Lung (tissue), 11 donors: ENCODE measurements at regions not wholly inside any gene's neighbourhood (a gene's known extent, or its start where the extent isn't known, plus 50 kb on each side); places are given as distances from the start of the nearest gene placed in this dataset.

ENCODE experiments used
- ATAC-seq: fragments of 200-7000 bp; cut with Tn5 transposase; one replicate; pipeline ENCODE4 v1.9.1; 2020; ENCODE audit warnings: moderate number of reproducible peaks; ENCODE audit not compliant: insufficient read depth, low FRiP score
- DNase-seq, 3 donors: peaks; one replicate each; pipeline ENCODE4 v3.0.0-alpha.2; 2013 to 2017
- H3K27ac ChIP-seq, 2 donors: one replicate each; pipeline ENCODE4 v1.5.1; 2013; ENCODE audit warnings: mild to moderate bottlenecking in 2 of 2, moderate library complexity in 2 of 2, control low read depth in 1 of 2, inconsistent platforms in 1 of 2, low read depth in 1 of 2, low read length in 1 of 2
- H3K27me3 ChIP-seq, 3 donors: one replicate each; pipeline ENCODE4 v1.5.1; 2013; ENCODE audit warnings: low read length in 2 of 3; ENCODE audit not compliant: control insufficient read depth in 3 of 3, insufficient read depth in 3 of 3
- H3K36me3 ChIP-seq, 4 donors: one replicate each; pipeline ENCODE4 v1.5.1; 2013; ENCODE audit warnings: low read length in 4 of 4, mild to moderate bottlenecking in 1 of 4, moderate library complexity in 1 of 4; ENCODE audit not compliant: control insufficient read depth in 4 of 4, insufficient read depth in 4 of 4
- H3K4me1 ChIP-seq, 5 donors: one replicate each; pipeline ENCODE4 v1.5.1; 2013; ENCODE audit warnings: low read length in 5 of 5, mild to moderate bottlenecking in 2 of 5, moderate library complexity in 1 of 5; ENCODE audit not compliant: control insufficient read depth in 5 of 5, insufficient read depth in 5 of 5
- H3K4me3 ChIP-seq: one replicate; pipeline ENCODE4 v1.5.1; 2013; ENCODE audit warnings: mild to moderate bottlenecking, control low read depth, moderate library complexity
- H3K9ac ChIP-seq, 2 donors: one replicate each; pipeline ENCODE4 v1.5.1; 2013; ENCODE audit warnings: low read length in 2 of 2, control low read depth in 1 of 2; ENCODE audit not compliant: insufficient read depth in 1 of 2
- H3K9me3 ChIP-seq, 4 donors: one replicate each; pipeline ENCODE4 v1.5.1; 2013; ENCODE audit warnings: low read length in 3 of 4, mild to moderate bottlenecking in 1 of 4, moderate library complexity in 1 of 4; ENCODE audit not compliant: control insufficient read depth in 4 of 4, insufficient read depth in 3 of 4
- CTCF ChIP-seq: IDR thresholded peaks from 2 replicates; pipeline ENCODE4 v1.5.1; 2012; ENCODE audit warnings: mild to moderate bottlenecking; ENCODE audit errors: control extremely low read depth, extremely low read depth
- WGBS, 2 donors: extraction: QIAGEN DNeasy Blood & Tissue Kit; methylation state at CpG; one replicate each; pipeline ENCODE4 v1.1.7; 2013; 5-methylcytosine and 5-hydroxymethylcytosine counted together
- donor health status: control.
- donor health status: control.
- donor health status: Bipolar disorder and iron deficiency.
- donor health status: healthy.
- donor health status: DM: yes; HTN: yes; CAD: no.

GRCh38 chr3:145936971-145937370, 224.0 kb downstream of the PLOD2 start:
- DNase-seq: peak in 1 of 3 donors; percentile 17
- no peak for TF ChIP-seq CTCF
- WGBS, 2 donors: 83 to 88% methylated on average over 6 of the region's 6 CpGs

GRCh38 chr3:145939431-145939830, 221.6 kb downstream of the PLOD2 start:
- Histone ChIP-seq H3K27me3 (no peaks in the 10 kb centered on the region), H3K36me3 (no peaks in the 10 kb centered on the region), H3K9ac (no peak overlapping the region), H3K4me1 (no peaks in the 10 kb centered on the region), H3K9me3 (no peaks in the 10 kb centered on the region), H3K4me3 (no peak overlapping the region), H3K27ac (no peak overlapping the region)
- no peak for DNase-seq
- WGBS, 2 donors: 58 to 81% methylated on average over 2 of the region's 2 CpGs
- no peak for TF ChIP-seq CTCF
- no peak for ATAC-seq

More at GRCh38 chr3:145936971-145937370, 224.0 kb downstream of the PLOD2 start:
- H3K27ac ChIP-seq: no peak overlapping the region
- no peaks in the 10 kb centered on the region for H3K27me3 ChIP-seq
- H3K4me3 ChIP-seq: no peak overlapping the region
- H3K36me3 ChIP-seq: no peaks in the 10 kb centered on the region
- ATAC-seq: no peak
- H3K9me3 ChIP-seq: no peaks in the 10 kb centered on the region
- no peak overlapping the region for H3K9ac ChIP-seq
- no peaks in the 10 kb centered on the region for H3K4me1 ChIP-seq

- Histone ChIP-seq H3K4me3 (no peak overlapping the region), H3K36me3 (no peaks in the 10 kb centered on the region), H3K4me1 (no peaks in the 10 kb centered on the region), H3K9me3 (no peaks in the 10 kb centered on the region), H3K27ac (no peak overlapping the region), H3K27me3 (no peaks in the 10 kb centered on the region), H3K9ac (no peak overlapping the region)
- 62 to 71% methylated on average over 1 of the region's 1 CpG for WGBS, 2 donors
- TF ChIP-seq CTCF: no peak
- ATAC-seq (no peak), DNase-seq (no peak)
Measured at GRCh38 chr3:145942052-145942451, 218.9 kb downstream of the PLOD2 start.

GRCh38 chr3:145943952-145944351, 217.0 kb downstream of the PLOD2 start:
- WGBS, 2 donors: 63 to 67% methylated on average over 2 of the region's 2 CpGs
- Histone ChIP-seq H3K27me3 (no peaks in the 10 kb centered on the region), H3K9ac (no peak overlapping the region), H3K4me1 (no peaks in the 10 kb centered on the region), H3K9me3 (peaks cover 0 to 4% (median 0%) of the 10 kb centered on the region in 4 donors), H3K27ac (no peak overlapping the region), H3K4me3 (no peak overlapping the region), H3K36me3 (no peaks in the 10 kb centered on the region)
- ATAC-seq (no peak), DNase-seq (no peak)
- no peak for TF ChIP-seq CTCF
